Activated T-cell treated with anti-CD3 and anti-CD28 coated beads, Interleukin-2, amount 50 U/mL, for 1 hour (primary cell): ENCODE measurements at regions not wholly inside any gene's neighbourhood (a gene's known extent, or its start where the extent isn't known, plus 50 kb on each side); places are given as distances from the start of the nearest gene placed in this dataset.
A peak's percentile ranks its signal among the peaks of the same experiment; 100 is the strongest.
"Not testable (repeated sequence)": the region's sequence is repeated elsewhere in the genome, so short reads cannot be mapped to it uniquely, and the experiment has no call there.

Source experiments
- DNase-seq: peaks from one replicate; pipeline ENCODE4 v3.0.0-alpha.2; 2020

- DNase-seq: no peak
Measured at GRCh38 chr14:50020799-50021198, 95.6 kb downstream of the VCPKMT start.

- DNase-seq: no peak
Measured at GRCh38 chr14:50021261-50022031, 94.9 kb downstream of the VCPKMT start.

DNA sequence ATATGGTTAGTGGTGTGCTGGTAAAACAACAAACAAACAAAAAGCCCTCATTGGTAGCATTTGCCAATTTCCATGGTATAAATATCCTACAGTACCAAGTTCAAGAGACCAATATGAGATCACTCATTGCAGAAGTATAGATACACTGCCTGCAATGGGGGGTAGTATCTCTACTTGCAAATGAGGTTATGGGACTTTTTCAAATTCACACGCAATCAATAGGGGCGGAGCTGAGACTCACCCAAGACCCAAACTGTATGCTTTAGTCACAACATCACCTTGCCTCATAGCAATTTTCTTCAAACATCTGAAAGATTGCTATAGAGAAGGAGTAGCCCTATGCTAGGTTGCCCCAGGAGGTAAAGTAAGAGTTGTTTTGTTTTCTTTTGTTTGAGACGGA, 93.7 kb downstream of the VCPKMT start:
- no peak for DNase-seq

- DNase-seq: no peak
Measured at GRCh38 chr14:50023671-50024490, 92.5 kb downstream of the VCPKMT start.

DNA sequence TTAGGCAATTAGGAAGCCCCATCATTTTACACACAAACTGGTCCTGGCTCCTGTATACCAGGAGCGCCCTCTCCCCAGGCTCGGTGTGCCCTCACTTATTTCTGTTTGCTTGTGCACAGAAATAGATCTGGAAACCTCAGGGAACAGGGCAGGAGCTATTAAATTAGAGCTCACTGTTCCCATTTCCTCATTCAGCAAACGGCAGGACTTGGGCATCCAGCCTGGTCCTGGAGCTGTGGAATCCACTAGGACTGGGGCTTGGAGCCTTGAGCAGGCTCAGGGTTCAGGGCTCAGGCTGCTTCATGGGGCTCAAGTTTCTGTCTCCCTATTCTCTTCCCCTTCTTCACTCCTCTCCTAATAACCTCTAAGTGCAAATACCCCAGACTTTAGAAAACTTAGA, 91.3 kb downstream of the VCPKMT start:
- no peak for DNase-seq

- no peak for DNase-seq
Measured at GRCh38 chr14:50025776-50026175, 90.6 kb downstream of the VCPKMT start.

- no peak for DNase-seq
Measured at GRCh38 chr14:50026396-50026795, 90.0 kb downstream of the VCPKMT start.

GRCh38 chr14:50027816-50028215, 88.6 kb downstream of the VCPKMT start:
- no peak for DNase-seq

DNA sequence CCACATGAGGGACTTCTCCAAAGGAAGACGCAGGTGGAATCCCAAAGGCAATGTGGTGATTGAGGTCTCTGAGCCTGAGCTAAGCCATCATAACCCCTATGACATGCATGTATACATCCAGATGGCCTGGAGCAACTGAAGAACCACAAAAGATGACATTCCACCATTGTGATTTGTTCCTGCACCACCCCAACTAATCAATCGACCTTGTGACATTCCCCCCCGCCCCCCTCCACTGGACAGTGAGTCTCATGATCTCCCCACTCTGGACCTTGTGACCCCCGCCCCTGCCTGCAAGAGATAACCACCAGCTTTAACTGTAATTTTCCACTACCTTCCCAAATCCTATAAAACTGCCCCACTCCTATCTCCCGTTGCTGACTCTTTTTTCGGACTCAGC, 87.9 kb downstream of the VCPKMT start:
- DNase-seq: no peak

DNA sequence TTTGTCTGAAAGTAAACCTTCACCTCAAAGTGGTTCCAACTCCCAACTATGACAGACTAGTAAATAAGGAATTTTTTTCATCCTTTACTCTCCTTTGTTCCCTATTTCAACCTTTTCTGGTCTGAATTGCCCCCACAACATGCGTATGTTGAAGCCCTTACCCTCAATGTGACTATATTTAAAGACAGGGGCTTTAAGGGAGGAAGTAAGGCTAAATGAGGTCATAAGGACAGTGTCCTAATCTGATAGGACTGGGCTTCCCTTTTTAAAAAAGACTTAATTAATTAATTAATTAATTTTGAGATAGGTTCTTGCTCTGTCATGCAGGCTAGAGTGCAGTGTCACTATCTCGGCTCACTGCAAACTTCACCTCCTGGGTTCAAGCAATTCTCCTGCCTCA, 86.3 kb downstream of the VCPKMT start:
- no peak for DNase-seq

GRCh38 chr14:50030911-50031310, 85.5 kb downstream of the VCPKMT start:
- not testable (repeated sequence) for DNase-seq

DNA sequence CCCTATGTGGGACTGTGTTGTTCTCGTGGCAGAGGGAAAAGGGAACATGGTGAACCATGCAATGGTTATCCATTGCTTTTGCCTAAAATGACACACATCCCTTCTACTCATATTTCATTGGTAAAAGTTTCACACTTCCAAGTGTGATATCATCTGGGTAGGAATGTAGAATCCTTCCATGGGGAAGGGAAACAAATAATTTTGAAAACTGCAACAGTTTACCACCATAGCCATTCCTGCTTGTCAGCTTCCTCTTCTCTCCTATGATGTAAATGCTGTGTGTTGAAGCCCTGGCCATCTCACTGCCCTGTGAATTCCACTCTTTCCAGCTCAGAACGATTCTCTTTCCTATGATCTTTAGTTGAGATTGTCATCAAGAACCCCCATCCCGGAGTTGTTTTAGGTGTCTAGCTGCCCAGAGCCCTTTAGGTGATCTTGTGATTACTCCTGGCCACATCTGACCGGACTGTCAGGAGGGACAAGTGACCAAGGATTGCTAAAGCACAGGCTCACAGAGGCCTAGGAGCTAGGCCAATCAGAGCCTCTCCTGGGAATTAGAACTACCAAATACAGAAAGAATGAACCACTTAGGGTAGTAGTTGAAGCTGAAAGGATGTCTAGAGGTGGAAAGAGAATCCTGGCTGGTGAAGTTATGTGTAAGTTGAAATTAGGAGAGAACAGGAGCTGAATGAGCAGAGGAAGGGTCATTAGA, 84.6 kb downstream of the VCPKMT start:
- DNase-seq: no peak

DNA sequence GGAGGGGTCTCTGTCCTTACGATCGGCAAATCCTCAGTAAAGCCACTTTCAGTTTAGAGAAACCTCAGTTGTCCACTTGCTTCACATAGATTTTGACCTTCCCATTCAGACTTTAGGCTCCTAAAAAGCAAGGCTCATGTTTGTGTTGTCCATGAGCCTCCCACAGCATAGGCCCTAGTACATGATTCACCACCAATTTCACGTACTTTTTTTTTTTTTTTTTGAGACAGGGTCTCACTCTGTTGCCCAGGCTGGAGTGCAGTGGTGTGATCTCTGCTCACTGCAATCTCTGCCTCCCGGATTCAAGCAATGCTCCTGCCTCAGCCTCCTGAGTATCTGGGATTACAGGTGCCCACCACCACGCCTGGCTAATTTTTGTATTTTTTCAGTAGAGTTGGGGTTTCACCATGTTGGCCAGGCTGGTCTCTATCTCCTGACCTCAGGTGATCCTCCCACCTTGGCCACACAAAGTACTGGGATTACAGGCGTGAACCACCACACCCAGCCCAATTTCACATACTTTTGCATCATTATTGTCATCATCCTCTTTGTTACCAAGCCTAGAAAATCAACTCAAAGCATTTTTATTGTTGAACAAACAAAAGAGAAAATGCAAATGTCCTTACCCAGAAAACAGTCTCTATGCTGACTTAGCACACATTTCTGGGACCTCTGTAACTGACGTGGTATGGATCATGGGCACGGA, 83.8 kb downstream of the VCPKMT start:
- DNase-seq: not testable (repeated sequence)

- no peak for DNase-seq
Measured at GRCh38 chr14:50035214-50035613, 81.2 kb downstream of the VCPKMT start.

DNA sequence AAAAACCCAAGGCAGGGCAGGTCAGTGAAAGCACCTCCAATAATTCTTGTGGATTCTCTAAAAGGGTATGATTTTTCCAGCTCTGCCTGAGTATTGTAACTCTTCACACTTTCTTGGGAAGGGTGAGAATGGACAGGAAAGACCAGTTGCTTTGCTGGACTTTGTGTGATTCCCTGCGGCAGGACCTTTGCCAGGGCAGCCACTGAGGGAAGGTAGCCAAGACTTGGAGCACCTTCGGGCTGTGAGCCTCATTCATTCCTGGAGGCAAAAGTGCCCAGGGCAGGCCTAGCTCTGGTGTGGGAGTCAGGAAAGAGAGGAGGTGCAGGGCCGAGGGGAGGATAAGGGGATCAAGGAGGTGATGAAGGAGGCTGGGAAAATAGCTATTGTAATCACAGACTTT, 80.2 kb downstream of the VCPKMT start:
- DNase-seq: no peak

GRCh38 chr14:50036637-50037036, 79.7 kb downstream of the VCPKMT start:
- no peak for DNase-seq

GRCh38 chr14:50037240-50037639, 79.1 kb downstream of the VCPKMT start:
- no peak for DNase-seq

GRCh38 chr14:50037852-50038251, 78.5 kb downstream of the VCPKMT start:
- DNase-seq: no peak

DNA sequence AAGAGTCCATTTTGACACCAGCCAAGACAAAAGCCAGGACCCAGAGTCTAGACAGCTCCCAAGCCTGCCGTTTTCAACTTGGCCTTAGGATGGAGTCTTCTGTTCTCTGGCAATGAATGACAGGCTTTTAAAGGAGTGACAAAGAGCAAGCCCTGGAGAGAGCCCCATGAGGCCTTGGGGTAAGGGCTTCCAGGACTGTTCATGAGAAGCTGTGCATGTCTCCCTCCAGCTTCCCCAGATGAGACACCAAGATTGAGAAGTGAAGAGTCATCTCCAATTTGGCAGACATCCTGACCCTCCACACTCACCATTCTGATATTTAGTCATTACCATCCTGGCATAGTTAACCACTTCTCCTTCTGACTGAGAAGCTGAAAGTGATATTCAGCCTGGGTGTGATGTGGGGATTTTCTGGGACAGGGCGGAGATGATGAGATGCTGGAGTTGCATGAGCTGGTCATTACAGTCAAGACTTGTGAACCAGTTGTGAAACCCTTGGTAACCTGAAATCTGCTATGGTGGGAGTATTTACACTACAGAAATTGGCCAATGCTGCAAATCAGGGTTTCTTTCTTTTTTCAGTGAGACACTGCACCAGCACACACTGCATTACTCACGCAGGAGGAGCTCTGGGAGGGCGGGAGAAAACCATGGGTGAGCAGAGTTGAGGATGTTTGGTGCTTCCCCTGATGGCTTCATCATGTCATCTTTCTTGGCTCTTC, 77.8 kb downstream of the VCPKMT start:
- DNase-seq: no peak

GRCh38 chr14:50039120-50039517, 77.3 kb downstream of the VCPKMT start:
- no peak for DNase-seq

- no peak for DNase-seq
Measured at GRCh38 chr14:50039734-50040400, 76.5 kb downstream of the VCPKMT start.

GRCh38 chr14:50040401-50040775, 76.0 kb downstream of the VCPKMT start:
- DNase-seq: peak; percentile 42
